ENCODE measurements at regions not wholly inside any gene's neighbourhood (a gene's known extent, or its start where the extent isn't known, plus 50 kb on each side); places are given as distances from the start of the nearest gene placed in this dataset.

GRCh38 chr1:244197851-244198375, 146.8 kb downstream of the ZBTB18 start:
- intact Hi-C loops (cut with micrococcal nuclease; ENCODE audit: unreplicated experiment): no loop called here
- H4K20me1 ChIP-seq (ENCODE audit: control insufficient read depth, insufficient read depth): no peaks in the 10 kb centered on the region
- ChIA-PET CTCF (no interaction called here), RAD21 (ENCODE audit: unreplicated experiment) (no interaction called here), POLR2A (no interaction called here), SMC1A (ENCODE audit: uncharacterized antibody, unreplicated experiment) (interaction anchor here (0.7 kb wide), 1 partner anchor 121 kb away, joined by 3 read pairs; no protein-coding TSS in a partner anchor)
- no peaks in the 10 kb centered on the region for H3K4me1 ChIP-seq (ENCODE audit: control insufficient read depth, insufficient read depth, low read length)
- peaks cover 0 to 2% of the 10 kb centered on the region in 2 experiments; a peak in 3 of 4 replicates for H3K27me3 ChIP-seq (replicated peaks in 1 of 2; ENCODE audit: control insufficient read depth in 2 of 2, insufficient read depth in 2 of 2, low read length in 1 of 2)
- H3K36me3 ChIP-seq (ENCODE audit: control insufficient read depth in 2 of 2, insufficient read depth in 2 of 2, low read length in 1 of 2): no peaks in the 10 kb centered on the region
- no peaks in the 10 kb centered on the region for H3K9me3 ChIP-seq (replicated peaks; ENCODE audit: control insufficient read depth, insufficient read depth, low read length)
- no peak overlapping the region for H2AFZ ChIP-seq (ENCODE audit: control insufficient read depth, low read depth, low read length)
- no TSS peak for BruUV-seq (replicated peaks)
- H3K79me2 ChIP-seq (ENCODE audit: control insufficient read depth, insufficient read depth, low read length): no peaks in the 10 kb centered on the region
- no peak overlapping the region for H3K9ac ChIP-seq (ENCODE audit: control insufficient read depth, insufficient read depth, low read length)
- no peak overlapping the region for H3K27ac ChIP-seq (ENCODE audit: control insufficient read depth, insufficient read depth)
- no peak overlapping the region for H3K4me3 ChIP-seq
- H3K4me2 ChIP-seq (ENCODE audit: control insufficient read depth, insufficient read depth): no peak overlapping the region
- FAIRE-seq: no peak
- WGBS (ENCODE audit: insufficient coverage, insufficient replicate concordance, low lambda C conversion rate, missing lambda C conversion rate): 47% methylated on average over 7 of the region's 7 CpGs
- ATAC-seq: no peak
- in situ Hi-C loops (cut with MboI): no loop called here
- no peak for DNase-seq (ENCODE audit: low read depth, low spot score)
- TF ChIP-seq BMI1 (IDR thresholded peaks at IDR 0.05; ENCODE audit: borderline replicate concordance): no peak
- TF ChIP-seq, protein P1, sequence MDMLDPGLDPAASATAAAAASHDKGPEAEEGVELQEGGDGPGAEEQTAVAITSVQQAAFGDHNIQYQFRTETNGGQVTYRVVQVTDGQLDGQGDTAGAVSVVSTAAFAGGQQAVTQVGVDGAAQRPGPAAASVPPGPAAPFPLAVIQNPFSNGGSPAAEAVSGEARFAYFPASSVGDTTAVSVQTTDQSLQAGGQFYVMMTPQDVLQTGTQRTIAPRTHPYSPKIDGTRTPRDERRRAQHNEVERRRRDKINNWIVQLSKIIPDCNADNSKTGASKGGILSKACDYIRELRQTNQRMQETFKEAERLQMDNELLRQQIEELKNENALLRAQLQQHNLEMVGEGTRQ (IDR thresholded peaks at IDR 0.05; ENCODE audit: borderline replicate concordance, low read depth, low read length): no peak
- TF ChIP-seq, protein P2, sequence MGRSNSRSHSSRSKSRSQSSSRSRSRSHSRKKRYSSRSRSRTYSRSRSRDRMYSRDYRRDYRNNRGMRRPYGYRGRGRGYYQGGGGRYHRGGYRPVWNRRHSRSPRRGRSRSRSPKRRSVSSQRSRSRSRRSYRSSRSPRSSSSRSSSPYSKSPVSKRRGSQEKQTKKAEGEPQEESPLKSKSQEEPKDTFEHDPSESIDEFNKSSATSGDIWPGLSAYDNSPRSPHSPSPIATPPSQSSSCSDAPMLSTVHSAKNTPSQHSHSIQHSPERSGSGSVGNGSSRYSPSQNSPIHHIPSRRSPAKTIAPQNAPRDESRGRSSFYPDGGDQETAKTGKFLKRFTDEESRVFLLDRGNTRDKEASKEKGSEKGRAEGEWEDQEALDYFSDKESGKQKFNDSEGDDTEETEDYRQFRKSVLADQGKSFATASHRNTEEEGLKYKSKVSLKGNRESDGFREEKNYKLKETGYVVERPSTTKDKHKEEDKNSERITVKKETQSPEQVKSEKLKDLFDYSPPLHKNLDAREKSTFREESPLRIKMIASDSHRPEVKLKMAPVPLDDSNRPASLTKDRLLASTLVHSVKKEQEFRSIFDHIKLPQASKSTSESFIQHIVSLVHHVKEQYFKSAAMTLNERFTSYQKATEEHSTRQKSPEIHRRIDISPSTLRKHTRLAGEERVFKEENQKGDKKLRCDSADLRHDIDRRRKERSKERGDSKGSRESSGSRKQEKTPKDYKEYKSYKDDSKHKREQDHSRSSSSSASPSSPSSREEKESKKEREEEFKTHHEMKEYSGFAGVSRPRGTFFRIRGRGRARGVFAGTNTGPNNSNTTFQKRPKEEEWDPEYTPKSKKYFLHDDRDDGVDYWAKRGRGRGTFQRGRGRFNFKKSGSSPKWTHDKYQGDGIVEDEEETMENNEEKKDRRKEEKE (IDR thresholded peaks at IDR 0.05): no peak
- TF ChIP-seq GABPA (IDR thresholded peaks at IDR 0.05; ENCODE audit: low read depth): no peak
- TF ChIP-seq, protein P3, sequence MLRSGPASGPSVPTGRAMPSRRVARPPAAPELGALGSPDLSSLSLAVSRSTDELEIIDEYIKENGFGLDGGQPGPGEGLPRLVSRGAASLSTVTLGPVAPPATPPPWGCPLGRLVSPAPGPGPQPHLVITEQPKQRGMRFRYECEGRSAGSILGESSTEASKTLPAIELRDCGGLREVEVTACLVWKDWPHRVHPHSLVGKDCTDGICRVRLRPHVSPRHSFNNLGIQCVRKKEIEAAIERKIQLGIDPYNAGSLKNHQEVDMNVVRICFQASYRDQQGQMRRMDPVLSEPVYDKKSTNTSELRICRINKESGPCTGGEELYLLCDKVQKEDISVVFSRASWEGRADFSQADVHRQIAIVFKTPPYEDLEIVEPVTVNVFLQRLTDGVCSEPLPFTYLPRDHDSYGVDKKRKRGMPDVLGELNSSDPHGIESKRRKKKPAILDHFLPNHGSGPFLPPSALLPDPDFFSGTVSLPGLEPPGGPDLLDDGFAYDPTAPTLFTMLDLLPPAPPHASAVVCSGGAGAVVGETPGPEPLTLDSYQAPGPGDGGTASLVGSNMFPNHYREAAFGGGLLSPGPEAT (IDR thresholded peaks at IDR 0.05; ENCODE audit: low read depth): no peak
- no peak for TF ChIP-seq TCF3 (IDR thresholded peaks at IDR 0.05; ENCODE audit: borderline replicate concordance, insufficient read depth, low read depth, low read length)
- TF ChIP-seq SUPT20H (IDR thresholded peaks at IDR 0.05; ENCODE audit: borderline replicate concordance, control insufficient read depth, low read depth, low read length): no peak
- TF ChIP-seq, protein P4, sequence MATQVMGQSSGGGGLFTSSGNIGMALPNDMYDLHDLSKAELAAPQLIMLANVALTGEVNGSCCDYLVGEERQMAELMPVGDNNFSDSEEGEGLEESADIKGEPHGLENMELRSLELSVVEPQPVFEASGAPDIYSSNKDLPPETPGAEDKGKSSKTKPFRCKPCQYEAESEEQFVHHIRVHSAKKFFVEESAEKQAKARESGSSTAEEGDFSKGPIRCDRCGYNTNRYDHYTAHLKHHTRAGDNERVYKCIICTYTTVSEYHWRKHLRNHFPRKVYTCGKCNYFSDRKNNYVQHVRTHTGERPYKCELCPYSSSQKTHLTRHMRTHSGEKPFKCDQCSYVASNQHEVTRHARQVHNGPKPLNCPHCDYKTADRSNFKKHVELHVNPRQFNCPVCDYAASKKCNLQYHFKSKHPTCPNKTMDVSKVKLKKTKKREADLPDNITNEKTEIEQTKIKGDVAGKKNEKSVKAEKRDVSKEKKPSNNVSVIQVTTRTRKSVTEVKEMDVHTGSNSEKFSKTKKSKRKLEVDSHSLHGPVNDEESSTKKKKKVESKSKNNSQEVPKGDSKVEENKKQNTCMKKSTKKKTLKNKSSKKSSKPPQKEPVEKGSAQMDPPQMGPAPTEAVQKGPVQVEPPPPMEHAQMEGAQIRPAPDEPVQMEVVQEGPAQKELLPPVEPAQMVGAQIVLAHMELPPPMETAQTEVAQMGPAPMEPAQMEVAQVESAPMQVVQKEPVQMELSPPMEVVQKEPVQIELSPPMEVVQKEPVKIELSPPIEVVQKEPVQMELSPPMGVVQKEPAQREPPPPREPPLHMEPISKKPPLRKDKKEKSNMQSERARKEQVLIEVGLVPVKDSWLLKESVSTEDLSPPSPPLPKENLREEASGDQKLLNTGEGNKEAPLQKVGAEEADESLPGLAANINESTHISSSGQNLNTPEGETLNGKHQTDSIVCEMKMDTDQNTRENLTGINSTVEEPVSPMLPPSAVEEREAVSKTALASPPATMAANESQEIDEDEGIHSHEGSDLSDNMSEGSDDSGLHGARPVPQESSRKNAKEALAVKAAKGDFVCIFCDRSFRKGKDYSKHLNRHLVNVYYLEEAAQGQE (IDR thresholded peaks at IDR 0.05; ENCODE audit: low read depth, low read length): no peak
- no peak for TF ChIP-seq MLLT1 (IDR thresholded peaks at IDR 0.05)
- TF ChIP-seq ZNF622 (IDR thresholded peaks at IDR 0.05): no peak
- TF ChIP-seq BACH1 (IDR thresholded peaks at IDR 0.05; ENCODE audit: borderline replicate concordance): no peak
- TF ChIP-seq ATF7 (IDR thresholded peaks at IDR 0.05; ENCODE audit: low read depth): no peak
- no peak for TF ChIP-seq SMC3 (IDR thresholded peaks at IDR 0.05; ENCODE audit: borderline replicate concordance, low read length)
